ENCODE measurements at regions not wholly inside any gene's neighbourhood (a gene's known extent, or its start where the extent isn't known, plus 50 kb on each side); places are given as distances from the start of the nearest gene placed in this dataset.

DNA sequence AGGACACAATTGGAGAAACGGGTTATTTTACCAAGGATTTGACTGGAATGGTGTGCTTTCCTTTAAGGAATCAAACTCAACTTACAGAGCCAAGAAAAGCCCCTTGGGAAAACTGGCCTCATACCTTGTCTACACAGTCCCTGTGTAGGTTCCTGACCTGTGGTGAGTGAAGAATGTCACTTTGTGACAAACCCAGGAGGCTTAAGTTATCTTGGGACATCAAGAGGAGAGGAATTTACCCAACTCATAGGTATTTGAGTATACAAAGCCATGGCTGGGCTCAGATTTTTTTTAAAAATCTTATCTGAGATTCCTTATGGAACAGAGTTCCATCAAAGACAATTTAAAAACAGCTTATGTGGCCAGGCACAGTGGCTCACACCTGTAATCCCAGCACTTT, 112.1 kb downstream of the EIF4E start:
- H3K27ac Mint-ChIP-seq = no peak overlapping the region
- Histone ChIP-seq H3K27ac (ENCODE audit: low read depth in 1 of 2, low read length in 2 of 2) (no peak overlapping the region), H3K4me1 (ENCODE audit: insufficient read depth, low read length) (no peaks in the 10 kb centered on the region), H3K4me3 (ENCODE audit: low read length) (no peak overlapping the region), H3K9me3 (ENCODE audit: control insufficient read depth in 1 of 2, insufficient read depth in 1 of 2, low read length in 2 of 2) (no peaks in the 10 kb centered on the region), H3K27me3 (ENCODE audit: control insufficient read depth in 1 of 2, insufficient read depth in 2 of 2, low read length in 2 of 2) (no peaks in the 10 kb centered on the region), H3K36me3 (ENCODE audit: insufficient read depth, low read length) (no peaks in the 10 kb centered on the region)
- no peaks in the 10 kb centered on the region for H3K27me3 Mint-ChIP-seq
- ATAC-seq (ENCODE audit: poor library complexity) = no peak
- intact Hi-C loops (cut with DNase I, micrococcal nuclease) = no loop called here
- CTCF ChIA-PET = interaction anchor here (0.6 kb wide), 1 partner anchor 95 kb away, joined by 3 read pairs; no protein-coding TSS in a partner anchor
- no peak overlapping the region for H3K4me3 Mint-ChIP-seq
- no peaks in the 10 kb centered on the region for H3K9me3 Mint-ChIP-seq
- TF ChIP-seq CTCF (IDR thresholded peaks at IDR 0.05) = no peak
- POLR2A ChIA-PET = no interaction called here
- no peaks in the 10 kb centered on the region for H3K36me3 Mint-ChIP-seq (ENCODE audit: low read depth)
- no peaks in the 10 kb centered on the region for H3K4me1 Mint-ChIP-seq (ENCODE audit: low read depth)
- DNase-seq = no peak

- ATAC-seq (ENCODE audit: poor library complexity) (no peak), DNase-seq (no peak)
- ChIA-PET CTCF (no interaction called here), POLR2A (no interaction called here)
- intact Hi-C loops (cut with DNase I, micrococcal nuclease) = no loop called here
- H3K4me1 Mint-ChIP-seq (ENCODE audit: low read depth) = no peaks in the 10 kb centered on the region
- no peak overlapping the region for H3K27ac Mint-ChIP-seq
- no peaks in the 10 kb centered on the region for H3K27me3 Mint-ChIP-seq
- no peaks in the 10 kb centered on the region for H3K9me3 Mint-ChIP-seq
- no peaks in the 10 kb centered on the region for H3K36me3 Mint-ChIP-seq (ENCODE audit: low read depth)
- Histone ChIP-seq H3K4me1 (ENCODE audit: insufficient read depth, low read length) (no peaks in the 10 kb centered on the region), H3K9me3 (ENCODE audit: control insufficient read depth in 1 of 2, insufficient read depth in 1 of 2, low read length in 2 of 2) (no peaks in the 10 kb centered on the region), H3K27ac (ENCODE audit: low read depth in 1 of 2, low read length in 2 of 2) (no peak overlapping the region), H3K36me3 (ENCODE audit: insufficient read depth, low read length) (no peaks in the 10 kb centered on the region), H3K27me3 (ENCODE audit: control insufficient read depth in 1 of 2, insufficient read depth in 2 of 2, low read length in 2 of 2) (no peaks in the 10 kb centered on the region), H3K4me3 (ENCODE audit: low read length) (no peak overlapping the region)
- no peak for TF ChIP-seq CTCF (IDR thresholded peaks at IDR 0.05)
- no peak overlapping the region for H3K4me3 Mint-ChIP-seq
These were observed 112.5 kb downstream of the EIF4E start for GRCh38 chr4:98816386-98816785.

DNA sequence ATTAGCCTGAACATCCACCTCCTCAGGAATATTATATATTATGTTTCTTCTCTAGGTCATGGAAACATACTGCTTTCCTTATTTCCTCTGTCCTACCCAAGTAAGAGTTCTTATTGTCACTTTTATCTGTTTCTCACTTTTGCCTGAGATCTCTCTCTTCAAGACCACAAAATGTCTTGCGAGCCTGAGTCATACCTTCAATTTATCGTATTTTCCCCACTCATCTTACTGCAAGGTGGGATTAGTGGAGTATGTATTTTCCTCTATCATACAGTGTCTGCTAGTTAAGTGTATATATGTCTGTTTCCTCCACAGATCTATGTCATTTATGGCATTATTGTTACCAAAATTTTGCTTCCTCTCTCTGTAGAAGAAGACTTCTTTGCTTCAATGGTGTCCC, 124.5 kb downstream of the EIF4E start:
- Mint-ChIP-seq H3K4me1 (ENCODE audit: low read depth) (no peaks in the 10 kb centered on the region), H3K27ac (no peak overlapping the region), H3K36me3 (ENCODE audit: low read depth) (no peaks in the 10 kb centered on the region), H3K9me3 (no peaks in the 10 kb centered on the region), H3K4me3 (no peak overlapping the region), H3K27me3 (no peaks in the 10 kb centered on the region)
- no peak for TF ChIP-seq CTCF (IDR thresholded peaks at IDR 0.05)
- H3K4me1 ChIP-seq (ENCODE audit: insufficient read depth, low read length) = no peaks in the 10 kb centered on the region
- no peak for ATAC-seq (ENCODE audit: poor library complexity)
- ChIA-PET POLR2A (no interaction called here), CTCF (no interaction called here)
- no peaks in the 10 kb centered on the region for H3K27me3 ChIP-seq (ENCODE audit: control insufficient read depth in 1 of 2, insufficient read depth in 2 of 2, low read length in 2 of 2)
- no peaks in the 10 kb centered on the region for H3K9me3 ChIP-seq (ENCODE audit: control insufficient read depth in 1 of 2, insufficient read depth in 1 of 2, low read length in 2 of 2)
- intact Hi-C loops (cut with DNase I, micrococcal nuclease) = no loop called here
- no peaks in the 10 kb centered on the region for H3K36me3 ChIP-seq (ENCODE audit: insufficient read depth, low read length)
- H3K4me3 ChIP-seq (ENCODE audit: low read length) = no peak overlapping the region
- no peak for DNase-seq
- no peak overlapping the region for H3K27ac ChIP-seq (ENCODE audit: low read depth in 1 of 2, low read length in 2 of 2)

All from CD4-positive, alpha-beta T cell (primary cell).